K562 (cell line): ENCODE measurements at regions not wholly inside any gene's neighbourhood (a gene's known extent, or its start where the extent isn't known, plus 50 kb on each side); places are given as distances from the start of the nearest gene placed in this dataset.
A peak's percentile ranks its signal among the peaks of the same experiment; 100 is the strongest.

Experiments
- ATAC-seq: fragments of 200-7000 bp; cut with Tn5 transposase; 3 replicates; pipeline ENCODE4 v1.9.1; 2020; ENCODE audit warnings: moderate library complexity
- BruUV-seq: library from RNA; stranded (reverse); fragments of 400-500 nt; replicated peaks from 2 replicates; lab custom pipeline; 2021; lab: Mats Ljungman, UMichigan
- CTCF ChIA-PET: fragments of 300-600 bp; formaldehyde crosslinking; extraction: SDS; loops from one replicate; lab custom pipeline; 2021; ENCODE audit warnings: low intra/inter-chr PET ratio; lab: Yijun Ruan, JAX
- POLR2A ChIA-PET: fragments of 300-600, 350-650 bp; sonication (Branson Sonifier 250); formaldehyde crosslinking; extraction: SDS; loops from one replicate; lab custom pipeline; 2021; ENCODE audit warnings: antibody characterized with exemption, inconsistent platforms; lab: Yijun Ruan, JAX
- DNase-seq, 4 experiments: peaks; one replicate each; pipeline versions ENCODE4 v3.0.0 to v3.0.0-alpha.2; 2011 to 2018; ENCODE audit warnings: low spot score in 3 of 4, mixed read lengths in 3 of 4; ENCODE audit errors: extremely low read depth in 1 of 4
- FAIRE-seq: peaks from 2 replicates; lab custom pipeline; 2011; peaks lifted over from hg19 to GRCh38; lab: Jason Lieb, UNC
- H2AFZ ChIP-seq: 2 replicates; pipeline ENCODE4 v1.6.0; 2011; ENCODE audit warnings: low read depth, low read length, control low read depth, inconsistent platforms
- H3K27ac ChIP-seq: fragments of 200-600 bp; 3 replicates; pipeline ENCODE4 v1.8.0; 2011; ENCODE audit warnings: low read depth, mild to moderate bottlenecking, control low read depth, inconsistent platforms, low read length, moderate library complexity, mixed read lengths; ENCODE audit errors: extremely low read depth
- H3K27me3 ChIP-seq, 2 experiments: fragments of 300-600 bp in 1 of 2; 2 replicates in 1 of 2; 3 replicates in 1 of 2; pipeline versions ENCODE4 v1.6.0 to v1.8.0; 2011; ENCODE audit warnings: inconsistent platforms in 2 of 2, low read length in 2 of 2, mild to moderate bottlenecking in 1 of 2, mixed read lengths in 1 of 2, moderate library complexity in 1 of 2; ENCODE audit not compliant: control insufficient read depth in 2 of 2, insufficient read depth in 2 of 2
- H3K36me3 ChIP-seq: fragments of 300-600 bp; 3 replicates; pipeline ENCODE4 v1.8.0; 2011; ENCODE audit warnings: mild to moderate bottlenecking, low read length, inconsistent platforms; ENCODE audit not compliant: control insufficient read depth, insufficient read depth
- H3K4me1 ChIP-seq, 2 experiments: fragments of 200-600 bp in 1 of 2; replicated peaks in 1 of 2; 2 replicates in 1 of 2; 3 replicates in 1 of 2; pipeline versions ENCODE4 v1.5.1 to v1.8.0; 2011; ENCODE audit warnings: inconsistent platforms in 2 of 2, low read length in 2 of 2, mild to moderate bottlenecking in 1 of 2, mixed read lengths in 1 of 2, moderate library complexity in 1 of 2; ENCODE audit not compliant: control insufficient read depth in 2 of 2, insufficient read depth in 2 of 2
- H3K4me2 ChIP-seq: 2 replicates; pipeline ENCODE4 v1.6.1; 2011; ENCODE audit warnings: low read length, control low read depth, inconsistent platforms, mixed read lengths; ENCODE audit not compliant: insufficient read depth
- H3K4me3 ChIP-seq: fragments of 200-600 bp; sonication (generic), shearing (Covaris generic); 2 replicates; pipeline ENCODE4 v1.5.1; 2016; ENCODE audit warnings: control low read depth, inconsistent platforms
- H3K79me2 ChIP-seq: fragments of 200-600 bp; 3 replicates; pipeline ENCODE4 v1.8.0; 2011; ENCODE audit warnings: low read length, inconsistent platforms; ENCODE audit not compliant: control insufficient read depth, insufficient read depth
- H3K9ac ChIP-seq, 2 experiments: 2 replicates each; pipeline versions ENCODE4 v1.6.0 to v1.6.1; 2011; ENCODE audit warnings: low read depth in 2 of 2, low read length in 2 of 2, control low read depth in 1 of 2, inconsistent platforms in 1 of 2, mild to moderate bottlenecking in 1 of 2, mixed read lengths in 1 of 2; ENCODE audit not compliant: insufficient read depth in 1 of 2
- H3K9me1 ChIP-seq: one replicate; pipeline ENCODE4 v1.6.0; 2011; ENCODE audit warnings: inconsistent platforms, mild to moderate bottlenecking, low read length, moderate library complexity; ENCODE audit not compliant: control insufficient read depth, insufficient read depth
- H3K9me3 ChIP-seq: replicated peaks from 2 replicates; pipeline ENCODE4 v1.5.1; 2011; ENCODE audit warnings: low read depth, low read length, inconsistent platforms; ENCODE audit not compliant: control insufficient read depth, insufficient read depth
- H4K20me1 ChIP-seq: replicated peaks from 2 replicates; pipeline ENCODE4 v1.6.1; 2011; ENCODE audit warnings: low read length, inconsistent platforms, mixed read lengths; ENCODE audit not compliant: control insufficient read depth, insufficient read depth
- CEBPB ChIP-seq: fragments of 450-650 bp; IDR thresholded peaks from 2 replicates; pipeline ENCODE4 v1.6.1; 2016; ENCODE audit warnings: missing genetic modification characterization, missing compliant biosample characterization
- NR2C2 ChIP-seq, 2 experiments: fragments of 200-800 bp in 1 of 2; sonication (Bioruptor generic) in 1 of 2; sonication (generic) in 1 of 2; formaldehyde crosslinking in 1 of 2; IDR thresholded peaks; 2 replicates each; pipeline versions ENCODE4 v1.6.1 to v1.8.0; 2016 to 2022; ENCODE audit warnings: mild to moderate bottlenecking in 1 of 2, missing compliant biosample characterization in 1 of 2, missing genetic modification characterization in 1 of 2, missing genetic modification reagents in 1 of 2
- RNF219 ChIP-seq: fragments of 250-450 bp; sonication (Bioruptor Pico); IDR thresholded peaks from 2 replicates; pipeline ENCODE4 v1.5.0; 2022; ENCODE audit warnings: mild to moderate bottlenecking
- ZNF24 ChIP-seq: fragments of 450-650 bp; IDR thresholded peaks from 2 replicates; pipeline ENCODE4 v1.6.1; 2016
- WGBS: fragments of 100-300 bp; shearing (Covaris generic); methylation state at CpG from one replicate; pipeline ENCODE4 v1.1.6; 2016; ENCODE audit warnings: low coverage, mixed read lengths; ENCODE audit not compliant: insufficient coverage; ENCODE audit errors: missing lambda C conversion rate; 5-methylcytosine and 5-hydroxymethylcytosine counted together
- in situ Hi-C: fragments of 300-500 bp; cut with MboI; formaldehyde crosslinking; loops from 4 replicates; pipeline ENCODE4 v1.15.0; 2018; ENCODE audit warnings: inconsistent platforms, mixed read lengths
- intact Hi-C: fragments of 100-400 bp; cut with micrococcal nuclease; formaldehyde crosslinking; loops from 2 replicates; pipeline ENCODE4 v1.14.2; 2022
- TF ChIP-seq, protein P1 (sequence below): fragments of 450-650 bp; formaldehyde crosslinking; IDR thresholded peaks from 2 replicates; pipeline ENCODE4 v1.4.0; 2022; ENCODE audit warnings: missing genetic modification characterization
- TF ChIP-seq, protein P2 (sequence below): fragments of 200-600 bp; sonication (generic); IDR thresholded peaks from one replicate; pipeline ENCODE4 v1.6.1; 2012; ENCODE audit warnings: mild to moderate bottlenecking, low read depth, low read length, inconsistent platforms

DNA sequence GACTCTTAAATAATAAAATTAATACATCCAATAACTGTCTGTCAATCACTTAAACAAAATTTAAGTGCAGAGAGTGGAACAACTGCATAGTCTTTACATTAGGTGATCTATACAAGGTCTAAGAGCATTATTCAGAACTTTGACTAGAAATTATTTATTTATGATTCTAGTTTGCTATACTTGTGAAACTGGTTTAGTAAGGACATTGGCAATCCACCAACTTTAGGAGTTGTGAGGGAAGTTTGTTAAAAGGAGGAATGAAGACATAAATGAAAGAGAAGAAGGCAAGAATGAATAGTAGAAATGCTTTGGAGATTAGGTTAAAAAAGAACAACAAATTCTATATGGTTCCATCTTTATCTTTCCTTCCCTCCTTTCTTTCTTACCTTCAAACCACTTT is 217.5 kb downstream of the GPD2 start (continued):
- TF ChIP-seq, protein P1, sequence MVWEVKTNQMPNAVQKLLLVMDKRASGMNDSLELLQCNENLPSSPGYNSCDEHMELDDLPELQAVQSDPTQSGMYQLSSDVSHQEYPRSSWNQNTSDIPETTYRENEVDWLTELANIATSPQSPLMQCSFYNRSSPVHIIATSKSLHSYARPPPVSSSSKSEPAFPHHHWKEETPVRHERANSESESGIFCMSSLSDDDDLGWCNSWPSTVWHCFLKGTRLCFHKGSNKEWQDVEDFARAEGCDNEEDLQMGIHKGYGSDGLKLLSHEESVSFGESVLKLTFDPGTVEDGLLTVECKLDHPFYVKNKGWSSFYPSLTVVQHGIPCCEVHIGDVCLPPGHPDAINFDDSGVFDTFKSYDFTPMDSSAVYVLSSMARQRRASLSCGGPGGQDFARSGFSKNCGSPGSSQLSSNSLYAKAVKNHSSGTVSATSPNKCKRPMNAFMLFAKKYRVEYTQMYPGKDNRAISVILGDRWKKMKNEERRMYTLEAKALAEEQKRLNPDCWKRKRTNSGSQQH (CRISPR knock-in tag), result no peak
- TF ChIP-seq NR2C2 (CRISPR knock-in tag; IDR thresholded peaks at IDR 0.05) (no peak), NR2C2 (tag; IDR thresholded peaks at IDR 0.05) (no peak)

GRCh38 chr2:156657809-156658208 is 221.6 kb downstream of the GPD2 start:
- intact Hi-C loops, result no loop called here
- Histone ChIP-seq H3K4me3 (no peak overlapping the region), H3K79me2 (no peaks in the 10 kb centered on the region), H3K4me2 (no peak overlapping the region), H3K9me1 (no peaks in the 10 kb centered on the region), H3K9ac (no peak overlapping the region), H3K27ac (no peak overlapping the region), H3K9me3 (no peaks in the 10 kb centered on the region), H2AFZ (no peak overlapping the region), H3K27me3 (no peaks in the 10 kb centered on the region), H3K4me1 (no peaks in the 10 kb centered on the region), H3K36me3 (no peaks in the 10 kb centered on the region), H4K20me1 (no peaks in the 10 kb centered on the region)
- in situ Hi-C loops, result no loop called here
- no peak for ATAC-seq
- ChIA-PET CTCF (no interaction called here), POLR2A (no interaction called here)
- no peak for DNase-seq
- no peak for FAIRE-seq
- WGBS, result 60% methylated on average over 2 of the region's 2 CpGs
- no TSS peak for BruUV-seq
- no peak for TF ChIP-seq ZNF24
- TF ChIP-seq CEBPB, result peak; percentile 40
- TF ChIP-seq RNF219 (CRISPR knock-in tag), result no peak
- TF ChIP-seq, protein P2, sequence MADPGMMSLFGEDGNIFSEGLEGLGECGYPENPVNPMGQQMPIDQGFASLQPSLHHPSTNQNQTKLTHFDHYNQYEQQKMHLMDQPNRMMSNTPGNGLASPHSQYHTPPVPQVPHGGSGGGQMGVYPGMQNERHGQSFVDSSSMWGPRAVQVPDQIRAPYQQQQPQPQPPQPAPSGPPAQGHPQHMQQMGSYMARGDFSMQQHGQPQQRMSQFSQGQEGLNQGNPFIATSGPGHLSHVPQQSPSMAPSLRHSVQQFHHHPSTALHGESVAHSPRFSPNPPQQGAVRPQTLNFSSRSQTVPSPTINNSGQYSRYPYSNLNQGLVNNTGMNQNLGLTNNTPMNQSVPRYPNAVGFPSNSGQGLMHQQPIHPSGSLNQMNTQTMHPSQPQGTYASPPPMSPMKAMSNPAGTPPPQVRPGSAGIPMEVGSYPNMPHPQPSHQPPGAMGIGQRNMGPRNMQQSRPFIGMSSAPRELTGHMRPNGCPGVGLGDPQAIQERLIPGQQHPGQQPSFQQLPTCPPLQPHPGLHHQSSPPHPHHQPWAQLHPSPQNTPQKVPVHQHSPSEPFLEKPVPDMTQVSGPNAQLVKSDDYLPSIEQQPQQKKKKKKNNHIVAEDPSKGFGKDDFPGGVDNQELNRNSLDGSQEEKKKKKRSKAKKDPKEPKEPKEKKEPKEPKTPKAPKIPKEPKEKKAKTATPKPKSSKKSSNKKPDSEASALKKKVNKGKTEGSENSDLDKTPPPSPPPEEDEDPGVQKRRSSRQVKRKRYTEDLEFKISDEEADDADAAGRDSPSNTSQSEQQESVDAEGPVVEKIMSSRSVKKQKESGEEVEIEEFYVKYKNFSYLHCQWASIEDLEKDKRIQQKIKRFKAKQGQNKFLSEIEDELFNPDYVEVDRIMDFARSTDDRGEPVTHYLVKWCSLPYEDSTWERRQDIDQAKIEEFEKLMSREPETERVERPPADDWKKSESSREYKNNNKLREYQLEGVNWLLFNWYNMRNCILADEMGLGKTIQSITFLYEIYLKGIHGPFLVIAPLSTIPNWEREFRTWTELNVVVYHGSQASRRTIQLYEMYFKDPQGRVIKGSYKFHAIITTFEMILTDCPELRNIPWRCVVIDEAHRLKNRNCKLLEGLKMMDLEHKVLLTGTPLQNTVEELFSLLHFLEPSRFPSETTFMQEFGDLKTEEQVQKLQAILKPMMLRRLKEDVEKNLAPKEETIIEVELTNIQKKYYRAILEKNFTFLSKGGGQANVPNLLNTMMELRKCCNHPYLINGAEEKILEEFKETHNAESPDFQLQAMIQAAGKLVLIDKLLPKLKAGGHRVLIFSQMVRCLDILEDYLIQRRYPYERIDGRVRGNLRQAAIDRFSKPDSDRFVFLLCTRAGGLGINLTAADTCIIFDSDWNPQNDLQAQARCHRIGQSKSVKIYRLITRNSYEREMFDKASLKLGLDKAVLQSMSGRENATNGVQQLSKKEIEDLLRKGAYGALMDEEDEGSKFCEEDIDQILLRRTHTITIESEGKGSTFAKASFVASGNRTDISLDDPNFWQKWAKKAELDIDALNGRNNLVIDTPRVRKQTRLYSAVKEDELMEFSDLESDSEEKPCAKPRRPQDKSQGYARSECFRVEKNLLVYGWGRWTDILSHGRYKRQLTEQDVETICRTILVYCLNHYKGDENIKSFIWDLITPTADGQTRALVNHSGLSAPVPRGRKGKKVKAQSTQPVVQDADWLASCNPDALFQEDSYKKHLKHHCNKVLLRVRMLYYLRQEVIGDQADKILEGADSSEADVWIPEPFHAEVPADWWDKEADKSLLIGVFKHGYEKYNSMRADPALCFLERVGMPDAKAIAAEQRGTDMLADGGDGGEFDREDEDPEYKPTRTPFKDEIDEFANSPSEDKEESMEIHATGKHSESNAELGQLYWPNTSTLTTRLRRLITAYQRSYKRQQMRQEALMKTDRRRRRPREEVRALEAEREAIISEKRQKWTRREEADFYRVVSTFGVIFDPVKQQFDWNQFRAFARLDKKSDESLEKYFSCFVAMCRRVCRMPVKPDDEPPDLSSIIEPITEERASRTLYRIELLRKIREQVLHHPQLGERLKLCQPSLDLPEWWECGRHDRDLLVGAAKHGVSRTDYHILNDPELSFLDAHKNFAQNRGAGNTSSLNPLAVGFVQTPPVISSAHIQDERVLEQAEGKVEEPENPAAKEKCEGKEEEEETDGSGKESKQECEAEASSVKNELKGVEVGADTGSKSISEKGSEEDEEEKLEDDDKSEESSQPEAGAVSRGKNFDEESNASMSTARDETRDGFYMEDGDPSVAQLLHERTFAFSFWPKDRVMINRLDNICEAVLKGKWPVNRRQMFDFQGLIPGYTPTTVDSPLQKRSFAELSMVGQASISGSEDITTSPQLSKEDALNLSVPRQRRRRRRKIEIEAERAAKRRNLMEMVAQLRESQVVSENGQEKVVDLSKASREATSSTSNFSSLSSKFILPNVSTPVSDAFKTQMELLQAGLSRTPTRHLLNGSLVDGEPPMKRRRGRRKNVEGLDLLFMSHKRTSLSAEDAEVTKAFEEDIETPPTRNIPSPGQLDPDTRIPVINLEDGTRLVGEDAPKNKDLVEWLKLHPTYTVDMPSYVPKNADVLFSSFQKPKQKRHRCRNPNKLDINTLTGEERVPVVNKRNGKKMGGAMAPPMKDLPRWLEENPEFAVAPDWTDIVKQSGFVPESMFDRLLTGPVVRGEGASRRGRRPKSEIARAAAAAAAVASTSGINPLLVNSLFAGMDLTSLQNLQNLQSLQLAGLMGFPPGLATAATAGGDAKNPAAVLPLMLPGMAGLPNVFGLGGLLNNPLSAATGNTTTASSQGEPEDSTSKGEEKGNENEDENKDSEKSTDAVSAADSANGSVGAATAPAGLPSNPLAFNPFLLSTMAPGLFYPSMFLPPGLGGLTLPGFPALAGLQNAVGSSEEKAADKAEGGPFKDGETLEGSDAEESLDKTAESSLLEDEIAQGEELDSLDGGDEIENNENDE, result no peak
